Fibroblast of villous mesenchyme (primary cell): ENCODE measurements at regions not wholly inside any gene's neighbourhood (a gene's known extent, or its start where the extent isn't known, plus 50 kb on each side); places are given as distances from the start of the nearest gene placed in this dataset.

Source experiments
- DNase-seq: peaks from one replicate; pipeline ENCODE4 v3.0.0-alpha.2; 2010; ENCODE audit warnings: low read depth
- H3K4me3 ChIP-seq: 2 replicates; pipeline ENCODE4 v1.5.1; 2011; ENCODE audit warnings: low read depth, mild to moderate bottlenecking, low read length
- CTCF ChIP-seq: IDR thresholded peaks from 2 replicates; pipeline ENCODE4 v1.5.1; 2012; ENCODE audit warnings: low read depth, mild to moderate bottlenecking, low read length; ENCODE audit not compliant: insufficient read depth

- TF ChIP-seq CTCF, result no peak
- H3K4me3 ChIP-seq, result peak overlapping the region; percentile 13
- no peak for DNase-seq
Observed at GRCh38 chr6:105880030-105880492, 206.1 kb upstream of the PRDM1 start.

- TF ChIP-seq CTCF, result no peak
Observed at GRCh38 chr6:105879146-105879545, 207.0 kb upstream of the PRDM1 start.

DNA sequence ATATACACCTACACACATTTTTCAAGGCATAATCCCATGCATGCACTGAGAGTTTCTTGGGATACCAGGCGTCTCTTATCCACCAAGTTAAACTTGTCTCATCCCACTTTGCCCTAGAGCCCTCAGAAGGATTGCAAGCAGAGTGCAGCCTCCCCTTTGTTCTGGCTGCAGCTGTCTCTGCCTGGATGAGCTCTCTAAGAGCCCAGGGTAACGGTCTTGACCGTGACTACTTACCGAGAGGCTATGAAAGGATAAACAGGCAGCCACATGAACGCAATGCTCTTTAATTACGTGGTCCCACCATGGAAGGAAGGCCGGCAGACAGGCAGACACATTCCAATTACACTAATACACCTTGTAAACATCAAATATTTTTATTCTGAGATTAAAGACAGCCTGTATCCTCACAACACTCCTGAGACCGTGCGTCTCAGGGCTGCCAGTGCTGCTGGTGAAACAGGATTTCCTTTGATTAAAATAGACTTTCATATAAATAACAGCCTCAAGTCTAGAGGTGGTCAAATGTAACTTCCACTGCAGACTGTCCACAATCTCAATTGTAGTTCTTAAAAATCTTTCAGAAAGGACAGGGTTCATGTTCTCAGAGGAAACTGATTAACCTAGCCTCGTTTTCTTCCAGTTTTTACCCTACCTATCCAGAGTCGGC lies 210.0 kb upstream of the PRDM1 start:
- no peak overlapping the region for H3K4me3 ChIP-seq
- DNase-seq, result no peak
- TF ChIP-seq CTCF, result no peak

More at GRCh38 chr6:105879146-105879545, 207.0 kb upstream of the PRDM1 start:
- H3K4me3 ChIP-seq, result no peak overlapping the region
- DNase-seq, result no peak

GRCh38 chr6:105874835-105875626 lies 211.1 kb upstream of the PRDM1 start:
- DNase-seq, result no peak
- no peak overlapping the region for H3K4me3 ChIP-seq
- TF ChIP-seq CTCF, result no peak

DNA sequence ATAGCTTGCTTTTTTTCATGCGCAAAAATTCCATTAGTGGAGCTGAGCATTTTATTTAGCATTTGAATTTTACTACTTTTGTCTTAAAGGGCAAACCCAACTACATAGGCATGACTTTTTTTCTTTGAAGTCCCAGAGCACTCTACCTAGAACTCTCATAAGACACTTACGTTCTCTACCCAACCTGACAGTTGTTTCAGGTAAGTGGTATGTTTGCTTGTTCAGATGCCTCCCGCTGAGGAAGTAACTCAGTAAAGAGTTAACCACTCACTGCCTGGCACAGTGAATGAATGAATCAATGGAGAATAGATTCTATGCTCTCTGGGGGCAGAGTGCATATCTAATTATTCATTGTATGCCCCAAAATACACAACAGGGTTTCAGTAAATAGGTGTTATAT lies 212.3 kb upstream of the PRDM1 start:
- no peak for TF ChIP-seq CTCF
- no peak for DNase-seq
- H3K4me3 ChIP-seq, result no peak overlapping the region

GRCh38 chr6:105873211-105873704 lies 212.9 kb upstream of the PRDM1 start:
- H3K4me3 ChIP-seq, result no peak overlapping the region
- TF ChIP-seq CTCF, result no peak
- DNase-seq, result peak; percentile 29
